GM12891 (cell line): ENCODE measurements at regions not wholly inside any gene's neighbourhood (a gene's known extent, or its start where the extent isn't known, plus 50 kb on each side); places are given as distances from the start of the nearest gene placed in this dataset.
"Not testable (repeated sequence)": the region's sequence is repeated elsewhere in the genome, so short reads cannot be mapped to it uniquely, and the experiment has no call there.

Experiments
- DNase-seq: peaks from one replicate; pipeline ENCODE4 v3.0.0; 2011; ENCODE audit warnings: low spot score; ENCODE audit not compliant: insufficient read length
- FAIRE-seq: peaks from 2 replicates; lab custom pipeline; 2011; peaks lifted over from hg19 to GRCh38; lab: Jason Lieb, UNC
- PAX5 ChIP-seq: IDR thresholded peaks from 2 replicates; pipeline ENCODE4 v1.6.1; 2011; ENCODE audit warnings: low read length, moderate library complexity, mild to moderate bottlenecking; ENCODE audit not compliant: insufficient read depth, severe bottlenecking
- POLR2A ChIP-seq: IDR thresholded peaks from 2 replicates; pipeline ENCODE4 v1.6.1; 2011; ENCODE audit warnings: low read depth, low read length, control low read depth
- POLR2AphosphoS5 ChIP-seq: IDR thresholded peaks from 2 replicates; pipeline ENCODE4 v1.6.1; 2011; ENCODE audit warnings: low read depth, low read length, control low read depth
- POU2F2 ChIP-seq: IDR thresholded peaks from 2 replicates; pipeline ENCODE4 v1.6.1; 2011; ENCODE audit warnings: low read depth, mild to moderate bottlenecking, control low read depth, low read length, moderate library complexity
- SPI1 ChIP-seq: IDR thresholded peaks from 2 replicates; pipeline ENCODE4 v1.6.1; 2011; ENCODE audit warnings: low read depth, low read length, control low read depth
- TAF1 ChIP-seq: IDR thresholded peaks from 2 replicates; pipeline ENCODE4 v1.6.1; 2011; ENCODE audit warnings: low read depth, low read length, control low read depth

DNA sequence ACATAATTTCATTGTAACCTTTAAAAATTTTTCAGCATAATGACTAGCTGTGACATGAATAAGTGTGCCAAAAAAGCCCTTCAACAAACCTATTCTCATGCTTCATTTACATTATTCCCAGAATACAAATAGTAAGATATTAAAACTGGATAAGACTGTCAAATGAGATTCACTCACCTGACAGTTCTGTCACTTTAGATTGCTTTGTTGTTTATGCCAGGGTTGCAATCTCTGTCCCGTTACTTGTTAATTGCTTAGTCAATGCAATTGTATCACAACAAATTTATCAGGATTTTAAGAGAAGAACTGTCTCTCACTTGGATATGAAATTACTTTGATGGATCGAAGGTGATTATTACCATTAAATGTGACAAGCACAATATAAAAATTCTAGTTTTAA is 616.0 kb upstream of the IGFBP7 start:
- DNase-seq, result no peak
- FAIRE-seq, result no peak
- TF ChIP-seq PAX5 (no peak), TAF1 (no peak), SPI1 (no peak), POLR2A (no peak), POLR2AphosphoS5 (no peak), POU2F2 (no peak)

DNA sequence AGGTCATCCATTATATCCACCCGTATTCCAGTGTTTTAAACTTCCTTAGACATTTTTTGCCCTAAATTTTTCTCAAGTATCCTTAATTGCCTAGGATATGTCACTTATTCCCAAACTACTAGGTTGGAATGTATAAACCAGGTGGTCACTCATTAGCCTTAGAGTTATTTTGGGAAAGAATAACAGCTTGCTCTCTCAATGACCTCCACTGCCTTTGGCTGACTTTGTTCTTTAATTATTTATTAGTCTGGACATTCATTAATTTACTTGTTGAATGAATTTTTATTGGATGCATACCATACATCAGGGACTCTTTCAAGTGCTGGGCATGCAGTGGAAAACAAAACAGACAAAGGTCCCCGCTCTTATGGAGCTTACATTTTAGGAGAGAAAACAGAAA is 609.3 kb upstream of the IGFBP7 start:
- no peak for TF ChIP-seq POLR2A
- TF ChIP-seq PAX5, result no peak
- TF ChIP-seq POLR2AphosphoS5, result no peak
- no peak for TF ChIP-seq SPI1
- no peak for TF ChIP-seq POU2F2
- no peak for TF ChIP-seq TAF1
- FAIRE-seq, result no peak

DNA sequence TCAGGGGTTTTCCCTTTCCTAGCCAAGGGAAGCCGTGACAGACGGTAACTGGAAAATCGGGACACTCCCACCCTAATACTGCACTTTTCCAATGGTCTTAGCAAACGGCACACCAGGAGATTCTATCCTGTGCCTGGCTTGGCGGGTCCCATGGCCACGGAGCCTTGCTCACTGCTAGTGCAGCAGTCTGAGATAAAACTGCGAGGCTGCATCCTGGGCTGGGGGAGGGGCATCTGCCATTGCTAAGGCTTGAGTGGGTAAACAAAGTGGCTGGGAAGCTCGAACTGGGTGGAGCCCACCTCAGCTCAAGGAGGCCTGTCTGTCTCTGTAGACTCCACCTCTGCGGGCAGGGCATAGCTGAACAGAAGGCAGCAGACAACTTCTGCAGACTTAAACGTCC is 604.1 kb upstream of the IGFBP7 start:
- FAIRE-seq, DNase-seq: not testable (repeated sequence)

More for the DNA sequence above, 609.3 kb upstream of the IGFBP7 start:
- no peak for DNase-seq

DNA sequence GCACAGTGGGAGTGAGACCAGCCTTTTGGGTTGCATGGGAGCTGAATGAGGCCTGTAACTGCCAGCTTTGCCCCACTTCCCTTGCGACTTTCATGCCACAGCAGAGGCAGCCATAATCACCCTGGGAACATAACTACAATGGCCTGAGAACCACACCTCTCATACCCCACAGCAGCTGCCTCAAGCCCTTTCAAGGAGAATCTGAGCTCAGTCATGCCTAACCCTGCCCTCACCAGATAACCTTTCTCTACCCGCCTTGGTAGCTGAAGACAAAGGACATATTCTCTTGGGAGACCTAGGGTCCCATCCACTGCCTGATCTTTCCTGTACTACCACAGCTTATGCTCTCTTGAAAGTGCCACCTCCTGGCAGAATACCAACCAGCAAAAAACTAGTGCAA is 599.9 kb upstream of the IGFBP7 start:
- DNase-seq (no peak), FAIRE-seq (no peak)
- no peak for TF ChIP-seq POU2F2
- no peak for TF ChIP-seq POLR2AphosphoS5
- TF ChIP-seq POLR2A, result no peak

- DNase-seq (no peak), FAIRE-seq (no peak)
- TF ChIP-seq POLR2AphosphoS5 (no peak), TAF1 (no peak), POU2F2 (no peak), POLR2A (no peak), SPI1 (no peak), PAX5 (no peak)
Measured at GRCh38 chr4:57691370-57691769, 581.2 kb upstream of the IGFBP7 start.

- FAIRE-seq, result no peak
- no peak for TF ChIP-seq TAF1
- TF ChIP-seq POLR2A, result no peak
- no peak for TF ChIP-seq PAX5
- TF ChIP-seq POLR2AphosphoS5, result no peak
- TF ChIP-seq POU2F2, result no peak
- TF ChIP-seq SPI1, result no peak
- DNase-seq, result no peak
Measured at GRCh38 chr4:57689693-57690205, 579.6 kb upstream of the IGFBP7 start.

GRCh38 chr4:57682275-57682674 is 572.1 kb upstream of the IGFBP7 start:
- TF ChIP-seq POU2F2 (no peak), TAF1 (no peak), POLR2AphosphoS5 (no peak), PAX5 (no peak), SPI1 (no peak), POLR2A (no peak)
- FAIRE-seq (no peak), DNase-seq (no peak)

DNA sequence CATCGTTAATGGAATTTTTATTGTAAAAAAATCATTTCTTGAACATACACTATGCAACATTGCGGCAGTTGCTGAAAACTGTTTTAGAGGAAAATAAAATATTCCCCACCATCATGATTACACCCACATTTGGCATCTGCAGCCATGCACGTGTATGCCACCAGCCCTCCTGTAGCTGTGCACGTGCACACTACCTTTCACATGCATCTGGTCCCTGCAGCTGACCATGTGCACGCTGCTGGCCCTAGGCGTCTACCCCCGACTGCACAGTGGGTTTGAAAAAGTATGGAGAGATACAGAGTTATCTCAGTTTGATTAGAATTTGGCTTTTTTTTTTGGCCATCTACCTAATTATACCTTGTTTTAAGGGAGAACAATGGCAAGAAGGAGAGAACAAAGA is 569.8 kb upstream of the IGFBP7 start:
- TF ChIP-seq POU2F2 (no peak), POLR2AphosphoS5 (no peak), SPI1 (no peak), TAF1 (no peak), PAX5 (no peak), POLR2A (no peak)
- no peak for FAIRE-seq
- no peak for DNase-seq

GRCh38 chr4:57676394-57676793 is 566.2 kb upstream of the IGFBP7 start:
- no peak for FAIRE-seq
- no peak for DNase-seq
- TF ChIP-seq POU2F2 (no peak), POLR2AphosphoS5 (no peak)

GRCh38 chr4:57672846-57673433 is 562.8 kb upstream of the IGFBP7 start:
- TF ChIP-seq TAF1 (no peak), POLR2A (no peak), POLR2AphosphoS5 (no peak), POU2F2 (no peak), SPI1 (no peak), PAX5 (no peak)
- DNase-seq (no peak), FAIRE-seq (no peak)

DNA sequence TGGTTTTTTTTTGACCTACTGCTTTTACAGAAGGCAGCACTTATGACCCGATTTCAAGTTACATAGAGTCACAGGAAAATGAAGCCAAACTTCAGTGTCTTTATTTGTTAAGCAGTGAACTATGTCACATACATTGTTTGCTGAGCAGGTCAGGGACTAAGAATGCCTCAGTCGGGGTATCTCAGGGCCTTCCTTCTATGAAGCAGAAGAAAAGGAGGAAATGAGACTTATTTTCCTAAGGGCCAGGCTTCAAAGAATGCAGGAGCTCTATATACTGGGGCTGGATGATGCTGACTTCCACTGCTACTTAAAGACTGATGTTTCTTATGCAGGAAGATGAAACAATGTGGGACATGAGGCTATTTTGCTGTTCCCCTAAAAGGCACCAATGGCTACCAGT is 558.4 kb upstream of the IGFBP7 start:
- FAIRE-seq, result no peak
- DNase-seq, result no peak
- no peak for TF ChIP-seq TAF1
- no peak for TF ChIP-seq PAX5
- no peak for TF ChIP-seq SPI1
- TF ChIP-seq POLR2AphosphoS5, result no peak
- TF ChIP-seq POU2F2, result no peak
- no peak for TF ChIP-seq POLR2A
